Uterus (tissue), 3 donors: ENCODE measurements at regions not wholly inside any gene's neighbourhood (a gene's known extent, or its start where the extent isn't known, plus 50 kb on each side); places are given as distances from the start of the nearest gene placed in this dataset.

ENCODE experiments used
- DNase-seq, 2 donors: peaks; one replicate each; pipeline ENCODE4 v3.0.0-alpha.2; 2019 to 2020
- H3K27ac ChIP-seq, 2 donors: fragments of 200-600 bp; sonication (generic); 1 replicate in 1 of 2; 2 replicates in 1 of 2; pipeline ENCODE4 v1.5.1; 2016 to 2018
- H3K27me3 ChIP-seq, 2 donors: fragments of 200-600 bp; sonication (generic); one replicate each; pipeline ENCODE4 v1.5.1; 2018 to 2019; ENCODE audit warnings: control low read depth in 1 of 2
- H3K36me3 ChIP-seq, 2 donors: fragments of 200-600 bp; sonication (generic); one replicate each; pipeline ENCODE4 v1.5.1; 2019; ENCODE audit warnings: control low read depth in 1 of 2
- H3K4me1 ChIP-seq, 2 donors: fragments of 200-600 bp; sonication (generic); one replicate each; pipeline ENCODE4 v1.5.1; 2018 to 2019; ENCODE audit warnings: control low read depth in 1 of 2
- H3K4me3 ChIP-seq, 2 donors: fragments of 200-600 bp; sonication (generic); 1 replicate in 1 of 2; 2 replicates in 1 of 2; pipeline ENCODE4 v1.5.1; 2018 to 2019; ENCODE audit warnings: mild to moderate bottlenecking in 1 of 2
- H3K9me3 ChIP-seq, 2 donors: fragments of 200-600 bp; sonication (generic); one replicate each; pipeline ENCODE4 v1.5.1; 2019; ENCODE audit warnings: control low read depth in 1 of 2
- CTCF ChIP-seq, 4 experiments: fragments of 200-600 bp in 2 of 4; fragments of 450-650 bp in 2 of 4; sonication (generic) in 2 of 4; IDR thresholded peaks; one replicate each; pipeline ENCODE4 v1.5.1; 2016 to 2019; ENCODE audit warnings: antibody characterized with exemption in 4 of 4, mild to moderate bottlenecking in 2 of 4, moderate library complexity in 1 of 4
- POLR2A ChIP-seq, 2 donors: fragments of 450-650 bp; IDR thresholded peaks; one replicate each; pipeline ENCODE4 v1.6.1; 2016; ENCODE audit warnings: antibody characterized with exemption in 2 of 2, mild to moderate bottlenecking in 1 of 2, moderate library complexity in 1 of 2
- intact Hi-C: fragments of 100-400 bp; cut with DNase I; formaldehyde crosslinking; loops from one replicate; pipeline ENCODE4 v1.15.1; 2023; ENCODE audit warnings: low total_unique reads
- donor health status: DM: yes; HTN: yes; CAD: no.

DNA sequence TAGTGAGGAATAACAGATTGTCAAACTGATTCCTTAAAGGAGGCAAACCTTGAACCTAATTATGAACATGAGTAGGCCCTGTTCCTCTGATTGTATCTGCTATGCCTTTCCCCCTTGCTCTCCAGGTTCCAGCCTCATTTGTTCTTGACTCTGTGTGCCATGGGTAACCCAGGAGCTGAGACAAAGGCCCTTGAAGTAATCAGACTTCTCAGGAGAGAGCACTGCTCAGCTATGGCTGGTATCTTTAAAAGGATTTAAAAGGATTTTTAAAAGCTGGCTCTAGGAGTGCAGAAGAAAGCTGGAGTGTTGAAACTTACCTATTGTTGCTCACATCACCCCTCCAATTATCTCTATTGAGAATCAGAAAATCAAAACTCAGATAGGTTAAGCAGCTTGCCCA is 1565.5 kb upstream of the AGA start:
- Histone ChIP-seq H3K9me3 (no peaks in the 10 kb centered on the region), H3K4me1 (no peaks in the 10 kb centered on the region), H3K27ac (no peak overlapping the region), H3K4me3 (no peak overlapping the region), H3K27me3 (no peaks in the 10 kb centered on the region), H3K36me3 (no peaks in the 10 kb centered on the region)
- intact Hi-C loops = no loop called here
- TF ChIP-seq POLR2A (IDR thresholded peaks at IDR 0.05) (no peak), CTCF (IDR thresholded peaks at IDR 0.05) (no peak)
- no peak for DNase-seq

- intact Hi-C loops = no loop called here
- no peaks in the 10 kb centered on the region for H3K4me1 ChIP-seq
- no peak overlapping the region for H3K4me3 ChIP-seq
- no peak overlapping the region for H3K27ac ChIP-seq
- no peaks in the 10 kb centered on the region for H3K9me3 ChIP-seq
- no peak for DNase-seq
- TF ChIP-seq POLR2A (IDR thresholded peaks at IDR 0.05) = no peak
- TF ChIP-seq CTCF (IDR thresholded peaks at IDR 0.05) = no peak
- no peaks in the 10 kb centered on the region for H3K27me3 ChIP-seq
- no peaks in the 10 kb centered on the region for H3K36me3 ChIP-seq
These were observed 1575.3 kb upstream of the AGA start for GRCh38 chr4:179017581-179017980.

- Histone ChIP-seq H3K27me3 (no peaks in the 10 kb centered on the region), H3K36me3 (no peaks in the 10 kb centered on the region), H3K4me3 (no peak overlapping the region), H3K9me3 (no peaks in the 10 kb centered on the region), H3K4me1 (no peaks in the 10 kb centered on the region), H3K27ac (no peak overlapping the region)
- intact Hi-C loops = no loop called here
- TF ChIP-seq POLR2A (IDR thresholded peaks at IDR 0.05) (no peak), CTCF (IDR thresholded peaks at IDR 0.05) (no peak)
- no peak for DNase-seq
These were observed 1585.3 kb upstream of the AGA start for GRCh38 chr4:179027569-179027968.

DNA sequence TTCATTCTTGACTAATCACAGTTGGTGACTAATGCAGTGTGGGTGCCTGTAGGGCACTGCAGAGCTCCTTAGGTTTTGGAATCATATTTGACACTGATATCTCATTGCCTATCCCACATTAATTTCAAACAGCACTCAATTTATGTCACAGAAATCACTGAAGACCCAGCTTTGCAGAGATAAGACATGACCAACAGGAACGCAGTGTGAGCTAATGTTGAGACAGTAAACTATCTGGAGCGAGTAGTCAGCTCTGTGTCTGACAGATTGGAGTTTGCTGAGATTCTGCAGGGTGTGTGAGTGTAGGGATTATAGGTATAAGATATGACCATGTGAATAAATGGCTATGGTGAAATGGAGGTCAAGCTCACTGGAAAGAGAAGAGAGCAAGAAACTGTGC is 1586.1 kb upstream of the AGA start:
- intact Hi-C loops = no loop called here
- H3K4me1 ChIP-seq = no peaks in the 10 kb centered on the region
- no peaks in the 10 kb centered on the region for H3K27me3 ChIP-seq
- TF ChIP-seq CTCF (IDR thresholded peaks at IDR 0.05) = no peak
- no peak for TF ChIP-seq POLR2A (IDR thresholded peaks at IDR 0.05)
- DNase-seq = no peak
- H3K36me3 ChIP-seq = no peaks in the 10 kb centered on the region
- H3K27ac ChIP-seq = no peak overlapping the region
- no peaks in the 10 kb centered on the region for H3K9me3 ChIP-seq
- H3K4me3 ChIP-seq = no peak overlapping the region

DNA sequence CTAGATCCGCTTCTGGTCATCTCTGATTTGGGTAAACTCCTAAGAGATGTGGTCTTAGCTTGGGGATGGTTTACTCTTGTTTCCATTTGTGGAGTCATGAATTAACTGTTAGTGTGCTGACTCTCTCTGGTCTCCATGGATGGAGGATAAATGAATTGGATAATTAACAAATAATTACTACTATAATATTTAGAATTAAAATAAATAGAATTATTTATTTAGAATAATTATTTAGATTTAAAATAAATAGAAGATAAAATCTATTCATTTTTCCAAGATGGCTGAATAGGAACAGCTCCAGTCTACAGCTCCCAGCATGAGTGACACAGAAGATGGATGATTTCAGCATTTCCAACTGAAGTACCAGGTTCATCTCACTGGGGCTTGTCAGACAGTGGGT is 1587.4 kb upstream of the AGA start:
- Histone ChIP-seq H3K4me3 (no peak overlapping the region), H3K27ac (no peak overlapping the region), H3K9me3 (no peaks in the 10 kb centered on the region), H3K4me1 (no peaks in the 10 kb centered on the region), H3K36me3 (no peaks in the 10 kb centered on the region), H3K27me3 (no peaks in the 10 kb centered on the region)
- intact Hi-C loops = no loop called here
- TF ChIP-seq CTCF (IDR thresholded peaks at IDR 0.05) = no peak
- no peak for TF ChIP-seq POLR2A (IDR thresholded peaks at IDR 0.05)
- no peak for DNase-seq
